K562 (cell line): ENCODE measurements at regions not wholly inside any gene's neighbourhood (a gene's known extent, or its start where the extent isn't known, plus 50 kb on each side); places are given as distances from the start of the nearest gene placed in this dataset.

Experiments
- ATAC-seq: fragments of 200-7000 bp; cut with Tn5 transposase; 3 replicates; pipeline ENCODE4 v1.9.1; 2020; ENCODE audit warnings: moderate library complexity
- BruUV-seq: library from RNA; stranded (reverse); fragments of 400-500 nt; replicated peaks from 2 replicates; lab custom pipeline; 2021; lab: Mats Ljungman, UMichigan
- CTCF ChIA-PET: fragments of 300-600 bp; formaldehyde crosslinking; extraction: SDS; loops from one replicate; lab custom pipeline; 2021; ENCODE audit warnings: low intra/inter-chr PET ratio; lab: Yijun Ruan, JAX
- POLR2A ChIA-PET: fragments of 300-600, 350-650 bp; sonication (Branson Sonifier 250); formaldehyde crosslinking; extraction: SDS; loops from one replicate; lab custom pipeline; 2021; ENCODE audit warnings: antibody characterized with exemption, inconsistent platforms; lab: Yijun Ruan, JAX
- DNase-seq, 4 experiments: peaks; one replicate each; pipeline versions ENCODE4 v3.0.0 to v3.0.0-alpha.2; 2011 to 2018; ENCODE audit warnings: low spot score in 3 of 4, mixed read lengths in 3 of 4; ENCODE audit errors: extremely low read depth in 1 of 4
- FAIRE-seq: peaks from 2 replicates; lab custom pipeline; 2011; peaks lifted over from hg19 to GRCh38; lab: Jason Lieb, UNC
- H2AFZ ChIP-seq: 2 replicates; pipeline ENCODE4 v1.6.0; 2011; ENCODE audit warnings: low read depth, low read length, control low read depth, inconsistent platforms
- H3K27ac ChIP-seq: fragments of 200-600 bp; 3 replicates; pipeline ENCODE4 v1.8.0; 2011; ENCODE audit warnings: low read depth, mild to moderate bottlenecking, control low read depth, inconsistent platforms, low read length, moderate library complexity, mixed read lengths; ENCODE audit errors: extremely low read depth
- H3K27me3 ChIP-seq, 2 experiments: fragments of 300-600 bp in 1 of 2; 2 replicates in 1 of 2; 3 replicates in 1 of 2; pipeline versions ENCODE4 v1.6.0 to v1.8.0; 2011; ENCODE audit warnings: inconsistent platforms in 2 of 2, low read length in 2 of 2, mild to moderate bottlenecking in 1 of 2, mixed read lengths in 1 of 2, moderate library complexity in 1 of 2; ENCODE audit not compliant: control insufficient read depth in 2 of 2, insufficient read depth in 2 of 2
- H3K36me3 ChIP-seq: fragments of 300-600 bp; 3 replicates; pipeline ENCODE4 v1.8.0; 2011; ENCODE audit warnings: mild to moderate bottlenecking, low read length, inconsistent platforms; ENCODE audit not compliant: control insufficient read depth, insufficient read depth
- H3K4me1 ChIP-seq, 2 experiments: fragments of 200-600 bp in 1 of 2; replicated peaks in 1 of 2; 2 replicates in 1 of 2; 3 replicates in 1 of 2; pipeline versions ENCODE4 v1.5.1 to v1.8.0; 2011; ENCODE audit warnings: inconsistent platforms in 2 of 2, low read length in 2 of 2, mild to moderate bottlenecking in 1 of 2, mixed read lengths in 1 of 2, moderate library complexity in 1 of 2; ENCODE audit not compliant: control insufficient read depth in 2 of 2, insufficient read depth in 2 of 2
- H3K4me2 ChIP-seq: 2 replicates; pipeline ENCODE4 v1.6.1; 2011; ENCODE audit warnings: low read length, control low read depth, inconsistent platforms, mixed read lengths; ENCODE audit not compliant: insufficient read depth
- H3K4me3 ChIP-seq: fragments of 200-600 bp; sonication (generic), shearing (Covaris generic); 2 replicates; pipeline ENCODE4 v1.5.1; 2016; ENCODE audit warnings: control low read depth, inconsistent platforms
- H3K79me2 ChIP-seq: fragments of 200-600 bp; 3 replicates; pipeline ENCODE4 v1.8.0; 2011; ENCODE audit warnings: low read length, inconsistent platforms; ENCODE audit not compliant: control insufficient read depth, insufficient read depth
- H3K9ac ChIP-seq, 2 experiments: 2 replicates each; pipeline versions ENCODE4 v1.6.0 to v1.6.1; 2011; ENCODE audit warnings: low read depth in 2 of 2, low read length in 2 of 2, control low read depth in 1 of 2, inconsistent platforms in 1 of 2, mild to moderate bottlenecking in 1 of 2, mixed read lengths in 1 of 2; ENCODE audit not compliant: insufficient read depth in 1 of 2
- H3K9me1 ChIP-seq: one replicate; pipeline ENCODE4 v1.6.0; 2011; ENCODE audit warnings: inconsistent platforms, mild to moderate bottlenecking, low read length, moderate library complexity; ENCODE audit not compliant: control insufficient read depth, insufficient read depth
- H3K9me3 ChIP-seq: replicated peaks from 2 replicates; pipeline ENCODE4 v1.5.1; 2011; ENCODE audit warnings: low read depth, low read length, inconsistent platforms; ENCODE audit not compliant: control insufficient read depth, insufficient read depth
- H4K20me1 ChIP-seq: replicated peaks from 2 replicates; pipeline ENCODE4 v1.6.1; 2011; ENCODE audit warnings: low read length, inconsistent platforms, mixed read lengths; ENCODE audit not compliant: control insufficient read depth, insufficient read depth
- ARID2 ChIP-seq: fragments of 450-650 bp; IDR thresholded peaks from 2 replicates; pipeline ENCODE4 v1.6.1; 2017; ENCODE audit warnings: antibody characterized with exemption, mild to moderate bottlenecking
- ELK3 ChIP-seq: fragments of 450-650 bp; formaldehyde crosslinking; IDR thresholded peaks from 2 replicates; pipeline ENCODE4 v1.4.0; 2020; ENCODE audit warnings: mild to moderate bottlenecking
- JUND ChIP-seq, 2 experiments: IDR thresholded peaks; 2 replicates in 1 of 2; 3 replicates in 1 of 2; pipeline ENCODE4 v1.6.1; 2011; ENCODE audit warnings: borderline replicate concordance in 2 of 2, low read depth in 2 of 2, low read length in 2 of 2, improper control_type of control experiment in 1 of 2, missing biosample characterization in 1 of 2, missing genetic modification characterization in 1 of 2, missing genetic modification reagents in 1 of 2
- NR1H2 ChIP-seq: sonication (generic); formaldehyde crosslinking; IDR thresholded peaks from 2 replicates; pipeline ENCODE4 v1.4.0; 2020; ENCODE audit warnings: mild to moderate bottlenecking, missing genetic modification reagents
- NR3C1 ChIP-seq: sonication (generic); formaldehyde crosslinking; IDR thresholded peaks from 2 replicates; pipeline ENCODE4 v1.8.1; 2022; ENCODE audit warnings: missing genetic modification reagents
- PPARD ChIP-seq: fragments of 250-450 bp; sonication (Bioruptor Pico); IDR thresholded peaks from 2 replicates; pipeline ENCODE4 v1.8.0; 2022; ENCODE audit warnings: inconsistent platforms, mild to moderate bottlenecking, moderate library complexity
- SP1 ChIP-seq: sonication (generic); formaldehyde crosslinking; IDR thresholded peaks from 2 replicates; pipeline ENCODE4 v1.8.1; 2022; ENCODE audit warnings: mild to moderate bottlenecking, missing genetic modification reagents
- STAT5B ChIP-seq: fragments of 250-450 bp; sonication (Bioruptor Pico); IDR thresholded peaks from 2 replicates; pipeline ENCODE4 v1.8.0; 2021; ENCODE audit warnings: mild to moderate bottlenecking, inconsistent platforms
- TFAM ChIP-seq: fragments of 250-450 bp; sonication (Bioruptor Pico); conservative IDR thresholded peaks from 2 replicates; pipeline ENCODE4 v1.5.0; 2021; ENCODE audit warnings: mild to moderate bottlenecking, moderate library complexity
- THRAP3 ChIP-seq: fragments of 450-650 bp; IDR thresholded peaks from 2 replicates; pipeline ENCODE4 v1.6.1; 2016; ENCODE audit warnings: mild to moderate bottlenecking, inconsistent platforms, borderline replicate concordance
- ZNF133 ChIP-seq: fragments of 250-450 bp; sonication (Bioruptor Pico); IDR thresholded peaks from 2 replicates; pipeline ENCODE4 v1.4.0; 2020; ENCODE audit warnings: mild to moderate bottlenecking
- ZNF217 ChIP-seq: sonication (generic); formaldehyde crosslinking; IDR thresholded peaks from 2 replicates; pipeline ENCODE4 v1.8.0; 2022; ENCODE audit warnings: mild to moderate bottlenecking, missing genetic modification reagents
- WGBS: fragments of 100-300 bp; shearing (Covaris generic); methylation state at CpG from one replicate; pipeline ENCODE4 v1.1.6; 2016; ENCODE audit warnings: low coverage, mixed read lengths; ENCODE audit not compliant: insufficient coverage; ENCODE audit errors: missing lambda C conversion rate; 5-methylcytosine and 5-hydroxymethylcytosine counted together
- in situ Hi-C: fragments of 300-500 bp; cut with MboI; formaldehyde crosslinking; loops from 4 replicates; pipeline ENCODE4 v1.15.0; 2018; ENCODE audit warnings: inconsistent platforms, mixed read lengths
- intact Hi-C: fragments of 100-400 bp; cut with micrococcal nuclease; formaldehyde crosslinking; loops from 2 replicates; pipeline ENCODE4 v1.14.2; 2022

GRCh38 chr6:23228439-23229024 is 659.2 kb downstream of the HDGFL1 start:
- DNase-seq (no peak), ATAC-seq (no peak), FAIRE-seq (no peak)
- ChIA-PET CTCF (no interaction called here), POLR2A (no interaction called here)
- no peaks in the 10 kb centered on the region for H3K36me3 ChIP-seq
- H3K27me3 ChIP-seq, result no peaks in the 10 kb centered on the region
- H3K9ac ChIP-seq, result no peak overlapping the region
- no peaks in the 10 kb centered on the region for H3K79me2 ChIP-seq
- BruUV-seq, result no TSS peak
- in situ Hi-C loops, result no loop called here
- WGBS, result 2% methylated on average over 11 of the region's 11 CpGs
- H4K20me1 ChIP-seq, result no peaks in the 10 kb centered on the region
- no peak overlapping the region for H3K27ac ChIP-seq
- H3K4me3 ChIP-seq, result no peak overlapping the region
- intact Hi-C loops, result no loop called here
- no peaks in the 10 kb centered on the region for H3K9me1 ChIP-seq
- no peaks in the 10 kb centered on the region for H3K9me3 ChIP-seq
- H3K4me1 ChIP-seq, result no peaks in the 10 kb centered on the region
- H3K4me2 ChIP-seq, result no peak overlapping the region
- H2AFZ ChIP-seq, result no peak overlapping the region
- TF ChIP-seq JUND (IDR thresholded peaks at IDR 0.05; ENCODE audit: borderline replicate concordance, low read depth, low read length) (no peak), JUND (tag; IDR thresholded peaks at IDR 0.05; ENCODE audit: borderline replicate concordance, low read depth, low read length) (no peak), ZNF217 (CRISPR knock-in tag) (no peak), NR1H2 (CRISPR knock-in tag) (no peak), SP1 (CRISPR knock-in tag) (no peak), TFAM (CRISPR knock-in tag) (no peak), THRAP3 (no peak), NR3C1 (no peak), ARID2 (no peak), ELK3 (CRISPR knock-in tag) (no peak), STAT5B (no peak), PPARD (CRISPR knock-in tag) (no peak), ZNF133 (CRISPR knock-in tag) (no peak)
